ENCODE measurements at regions not wholly inside any gene's neighbourhood (a gene's known extent, or its start where the extent isn't known, plus 50 kb on each side); places are given as distances from the start of the nearest gene placed in this dataset.

DNA sequence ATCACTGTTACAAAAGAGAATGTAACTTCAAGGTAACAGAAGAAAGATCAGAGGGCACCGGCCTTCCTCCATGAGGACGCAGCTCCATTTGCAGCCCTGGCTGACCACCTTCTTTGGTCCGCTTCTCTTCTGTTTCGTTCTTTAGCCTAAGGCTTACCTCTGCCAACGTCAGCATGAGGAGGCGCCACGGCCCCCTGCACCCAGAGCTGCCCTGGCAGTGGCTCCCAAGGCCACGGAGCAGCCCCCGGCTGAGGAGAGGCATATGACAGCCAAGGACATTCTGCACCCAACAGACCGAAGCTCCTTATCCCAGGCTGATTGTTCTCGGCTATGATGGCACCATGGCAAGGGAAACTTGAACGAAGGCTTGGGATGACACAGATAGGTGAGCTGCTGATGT is 250.3 kb downstream of the TOMM20 start:
- DNase-seq (ENCODE audit: low read depth) = no peak

DNA sequence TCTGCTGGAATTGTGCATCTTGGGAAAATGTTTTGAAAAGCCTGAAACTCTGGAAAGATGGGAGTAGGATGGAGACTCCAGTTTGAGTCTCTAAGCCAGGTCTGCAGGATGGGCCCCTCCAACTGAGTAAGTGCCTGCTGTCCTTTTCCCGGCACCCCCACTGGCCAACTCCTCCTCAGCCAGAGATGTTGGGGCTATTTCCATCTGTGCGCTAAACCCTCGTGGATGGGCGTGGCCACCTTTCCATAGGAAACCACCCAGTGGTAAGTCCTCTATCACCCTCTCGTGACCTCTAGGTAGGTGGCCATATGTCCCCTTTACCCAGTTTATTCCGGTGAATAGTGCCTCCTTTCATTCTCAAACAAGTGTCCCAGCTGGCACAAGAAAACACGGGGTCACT is 250.9 kb downstream of the TOMM20 start:
- DNase-seq (ENCODE audit: low read depth) = no peak

DNA sequence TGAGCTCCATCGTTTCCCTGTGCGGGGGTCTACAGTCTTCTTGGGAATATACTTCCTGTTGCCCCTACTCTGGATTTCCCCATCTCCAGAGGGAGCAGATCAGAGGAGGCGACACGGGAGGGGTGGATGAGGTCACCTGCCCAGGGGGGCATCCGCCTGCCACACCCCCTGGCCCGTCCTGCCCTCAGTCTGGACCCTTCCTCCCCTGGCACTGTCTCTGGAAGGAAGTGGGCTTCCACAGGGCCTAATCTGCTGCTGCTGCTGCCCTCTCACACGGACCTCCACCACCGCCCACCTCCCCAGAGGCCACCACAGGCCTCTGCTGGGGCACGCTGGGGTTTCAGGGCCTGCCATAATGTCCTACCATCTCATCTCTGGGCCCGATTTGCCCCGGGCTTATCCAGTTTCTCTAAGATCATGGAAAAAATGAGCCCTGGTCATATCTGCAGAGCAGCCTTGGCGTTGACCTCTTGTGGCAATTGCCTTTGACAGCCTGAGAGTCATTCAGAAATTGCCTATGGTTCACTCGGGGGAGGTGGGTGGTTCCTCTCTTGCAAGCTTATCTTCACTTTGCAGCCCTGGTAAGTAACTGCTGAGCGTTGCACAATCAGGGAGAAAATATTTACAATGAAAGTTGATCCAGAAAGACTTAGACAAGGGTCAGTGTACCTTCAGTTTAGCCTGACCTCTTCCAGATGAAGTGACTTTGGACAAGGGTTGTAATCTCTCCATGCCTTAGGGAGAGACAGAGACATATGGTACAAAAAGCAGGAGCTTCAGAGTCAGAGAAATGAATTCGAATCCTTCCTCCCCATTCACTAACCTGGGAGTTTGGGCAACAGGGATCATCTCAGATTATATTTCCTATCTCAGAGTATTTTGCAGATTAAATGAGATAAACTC is 252.4 kb downstream of the TOMM20 start:
- no peak for DNase-seq (ENCODE audit: low read depth)

DNA sequence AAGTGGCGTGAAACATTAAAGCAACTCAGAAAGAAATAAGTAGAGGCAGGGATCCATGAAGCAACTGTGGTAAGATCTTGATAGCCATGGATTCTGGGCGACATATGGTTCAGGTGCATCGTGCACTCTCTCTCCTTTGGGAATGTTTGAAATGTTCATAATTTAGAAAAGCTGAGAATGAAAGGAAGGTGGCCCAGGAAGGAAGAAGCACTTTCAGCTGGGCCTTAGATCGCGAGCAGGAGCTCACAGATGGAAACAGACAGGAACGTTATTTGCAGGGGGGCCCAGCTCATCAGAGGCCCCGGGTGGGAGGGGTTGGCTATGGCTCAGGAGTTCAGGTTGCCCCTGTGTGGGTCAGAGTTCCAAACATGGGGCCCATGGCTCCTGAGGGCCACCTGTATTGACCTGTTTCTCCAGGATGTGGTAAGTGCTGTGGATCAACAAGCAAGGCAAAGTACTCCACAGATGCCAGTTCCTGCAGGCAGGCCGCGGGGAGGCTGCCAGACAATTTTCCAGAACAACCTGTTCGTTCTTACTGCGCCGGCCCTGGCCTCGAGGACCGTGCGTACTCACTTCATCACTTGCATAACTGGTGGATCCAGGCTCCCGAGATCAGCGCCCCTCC is 253.2 kb downstream of the TOMM20 start:
- no peak for DNase-seq (ENCODE audit: low read depth)

DNA sequence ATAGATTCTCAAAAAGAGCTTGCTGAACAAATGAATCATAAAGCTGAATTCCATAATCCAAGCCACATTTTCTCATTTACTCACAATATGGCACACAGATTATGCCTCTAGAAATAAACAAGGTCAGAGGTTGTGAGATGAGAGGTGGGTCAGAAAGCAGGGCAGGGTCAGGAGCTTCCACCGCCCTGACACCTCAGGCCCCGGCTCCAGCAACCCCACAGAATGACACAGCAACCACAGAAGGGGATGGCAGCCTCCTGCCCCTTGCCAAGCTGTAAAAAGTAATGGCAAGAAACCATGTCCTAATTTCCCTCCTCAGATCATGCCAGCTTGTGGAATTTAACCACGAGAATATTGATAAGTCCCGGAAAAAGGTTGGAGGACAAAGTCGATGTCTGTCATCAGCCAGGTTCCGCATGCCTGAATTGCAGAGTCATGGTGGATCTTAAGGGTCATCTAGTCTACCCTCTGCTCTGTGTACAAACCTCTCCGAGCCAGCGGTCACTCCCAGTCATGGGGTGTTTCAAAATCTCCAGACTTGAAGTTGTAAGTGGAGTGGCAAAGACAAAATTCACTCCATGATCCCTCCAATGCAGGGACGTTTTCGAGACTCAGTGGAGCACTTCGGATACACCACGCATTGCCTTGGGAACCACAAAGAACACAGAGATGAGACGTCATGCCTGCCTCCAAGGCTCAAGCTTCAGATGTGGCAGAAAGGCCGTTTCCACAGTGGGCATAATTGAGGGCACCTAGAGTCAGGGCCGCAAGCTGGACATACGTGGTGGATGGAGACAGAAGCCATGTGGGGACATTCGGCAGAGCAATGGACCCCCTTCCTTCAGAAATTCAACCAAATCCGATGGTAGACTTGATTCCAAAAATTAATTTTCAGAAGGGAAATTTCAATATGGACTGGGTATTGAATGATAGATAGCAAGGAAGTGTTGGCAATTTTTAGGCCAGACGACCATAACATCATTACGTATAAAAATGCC is 254.0 kb downstream of the TOMM20 start:
- DNase-seq (ENCODE audit: low read depth) = no peak

DNA sequence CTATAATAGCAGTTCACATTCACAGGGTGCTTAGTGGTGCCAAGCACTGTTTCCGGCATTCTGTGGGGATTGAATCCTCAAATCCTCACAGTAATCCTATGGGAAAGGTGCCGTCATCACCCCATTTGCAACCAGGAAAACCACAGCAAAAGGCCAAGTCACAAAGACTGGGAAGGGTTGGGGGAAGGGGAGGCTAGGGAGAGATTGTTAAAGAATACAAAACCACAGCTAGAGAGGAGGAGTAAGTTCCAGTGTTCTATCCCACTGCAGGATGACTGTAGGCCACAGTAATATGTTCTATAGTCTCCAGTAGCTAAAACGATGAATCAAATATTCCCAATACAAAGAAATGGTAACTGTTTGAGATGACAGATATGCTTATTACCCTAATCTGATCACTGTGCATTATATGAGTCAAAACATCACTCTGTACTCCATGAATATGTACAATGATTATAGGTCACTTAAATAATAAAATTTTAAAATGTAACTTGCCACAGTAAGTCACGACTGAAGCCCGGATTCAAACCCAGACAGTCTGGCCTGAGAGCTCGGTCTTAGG is 256.8 kb downstream of the TOMM20 start:
- no peak for DNase-seq (ENCODE audit: low read depth)

DNA sequence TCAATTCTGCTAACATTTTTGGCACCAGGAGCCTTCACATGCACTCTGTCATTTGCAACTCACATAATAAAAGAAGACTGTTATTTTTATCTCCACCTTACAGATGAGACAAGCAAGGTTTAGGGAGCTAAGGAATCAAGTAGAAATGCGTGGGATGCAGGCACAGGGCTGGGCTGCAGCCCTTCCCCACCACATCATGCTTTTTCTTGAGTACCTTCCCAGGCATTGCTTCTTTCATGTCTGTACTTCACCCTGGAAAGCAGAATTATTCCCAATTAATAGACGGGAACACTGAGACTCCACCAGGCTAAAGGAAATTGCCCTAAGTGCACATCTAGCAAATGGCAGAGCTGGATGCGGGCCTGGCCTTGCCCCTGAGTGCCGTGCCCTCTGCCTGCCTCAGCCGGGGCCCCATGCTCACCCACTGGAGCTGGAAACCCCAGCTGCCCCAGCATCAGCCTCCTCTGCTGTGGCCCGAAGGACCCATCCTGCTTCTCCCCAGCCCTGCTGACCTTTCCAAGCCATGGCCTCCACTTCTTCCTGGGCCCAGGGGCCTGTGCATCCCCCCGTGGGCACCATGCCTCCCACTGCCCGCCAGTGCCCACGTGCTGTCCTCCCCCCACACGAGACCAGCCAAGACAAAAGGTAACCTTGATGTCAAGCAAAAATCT is 257.5 kb downstream of the TOMM20 start:
- DNase-seq (ENCODE audit: low read depth) = no peak

DNA sequence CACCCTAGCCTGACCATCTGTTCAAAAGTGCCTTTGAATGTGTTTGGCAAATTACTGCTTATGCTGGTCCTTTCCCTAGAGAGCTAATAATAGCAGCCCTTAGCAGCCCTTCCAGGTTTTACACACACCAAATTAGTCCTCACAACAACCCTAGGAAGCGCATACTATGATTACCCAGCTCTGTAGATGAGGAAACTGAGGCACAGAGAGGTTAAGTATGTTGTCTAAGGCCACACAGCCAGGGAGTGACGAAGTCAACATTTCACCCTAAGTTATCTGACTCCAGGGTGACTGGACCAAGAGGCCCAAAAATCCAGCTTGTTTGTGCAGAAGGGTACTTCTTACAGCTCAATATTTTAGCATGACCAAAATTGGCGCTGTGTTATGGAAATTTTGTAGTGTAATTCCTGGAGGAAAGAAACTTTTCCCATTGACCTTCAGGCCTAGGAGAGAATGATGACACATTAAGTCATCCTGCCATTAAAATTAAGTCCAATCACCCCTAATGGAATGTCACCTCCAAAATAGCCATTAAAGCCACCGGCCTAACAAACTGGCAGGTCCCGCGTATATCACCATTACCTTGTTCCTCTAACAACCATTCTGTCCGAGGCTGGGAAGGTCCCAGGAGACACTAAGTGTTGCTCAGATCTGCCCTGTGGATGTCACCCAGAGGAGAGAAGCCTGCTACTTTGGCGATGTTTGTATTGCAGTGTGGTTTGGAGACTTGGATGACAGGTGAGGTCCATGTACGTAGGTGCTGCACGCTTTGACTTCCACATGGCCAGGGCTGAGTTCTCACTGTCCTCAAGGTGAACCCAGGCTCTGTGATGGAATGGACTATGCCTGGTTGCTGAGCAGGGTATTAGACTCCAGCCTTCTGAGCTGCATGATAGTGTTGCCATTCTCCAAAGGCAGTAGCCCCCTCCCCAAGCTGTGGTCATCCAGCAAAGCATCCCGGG is 258.3 kb downstream of the TOMM20 start:
- DNase-seq (ENCODE audit: low read depth) = no peak

DNA sequence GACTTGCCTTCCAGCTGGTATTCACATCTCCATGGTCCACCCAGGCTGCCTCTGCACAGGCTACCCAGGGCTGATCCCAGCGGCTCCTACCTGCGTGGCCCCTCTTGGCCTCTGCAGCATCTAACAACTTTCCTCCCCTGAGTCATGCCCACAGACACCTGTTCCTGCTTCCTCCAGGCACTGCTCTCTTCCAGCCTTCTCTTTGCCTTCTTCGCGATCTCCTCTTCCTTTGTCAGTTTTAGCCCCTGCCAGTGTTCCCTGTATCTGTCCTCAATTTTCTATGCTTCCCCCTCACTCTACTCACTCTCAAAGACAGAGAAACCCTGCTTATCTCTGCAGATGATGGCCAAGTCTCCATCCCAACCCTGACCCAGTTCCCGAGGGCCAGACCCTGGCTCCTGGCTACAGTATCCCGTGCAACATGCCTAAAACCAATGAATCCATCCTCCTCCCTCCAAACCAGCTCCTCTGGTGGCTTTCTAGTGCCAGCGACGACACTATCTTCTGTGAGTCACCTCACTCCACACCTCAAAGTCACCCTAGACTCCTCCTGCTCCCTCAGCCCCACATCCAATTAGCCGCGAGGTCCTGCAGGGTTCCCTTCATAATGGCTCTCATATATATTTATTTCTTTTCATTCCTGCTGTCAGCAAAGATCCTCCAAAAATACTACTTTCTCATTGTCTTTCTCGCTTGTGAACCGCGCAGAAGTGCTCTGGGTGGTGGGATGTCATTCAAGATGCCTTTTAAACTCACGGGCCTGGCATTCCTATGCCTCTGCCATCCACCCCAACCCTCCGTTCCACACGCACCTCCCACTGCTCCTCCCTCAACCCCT is 259.2 kb downstream of the TOMM20 start:
- DNase-seq (ENCODE audit: low read depth) = no peak

DNA sequence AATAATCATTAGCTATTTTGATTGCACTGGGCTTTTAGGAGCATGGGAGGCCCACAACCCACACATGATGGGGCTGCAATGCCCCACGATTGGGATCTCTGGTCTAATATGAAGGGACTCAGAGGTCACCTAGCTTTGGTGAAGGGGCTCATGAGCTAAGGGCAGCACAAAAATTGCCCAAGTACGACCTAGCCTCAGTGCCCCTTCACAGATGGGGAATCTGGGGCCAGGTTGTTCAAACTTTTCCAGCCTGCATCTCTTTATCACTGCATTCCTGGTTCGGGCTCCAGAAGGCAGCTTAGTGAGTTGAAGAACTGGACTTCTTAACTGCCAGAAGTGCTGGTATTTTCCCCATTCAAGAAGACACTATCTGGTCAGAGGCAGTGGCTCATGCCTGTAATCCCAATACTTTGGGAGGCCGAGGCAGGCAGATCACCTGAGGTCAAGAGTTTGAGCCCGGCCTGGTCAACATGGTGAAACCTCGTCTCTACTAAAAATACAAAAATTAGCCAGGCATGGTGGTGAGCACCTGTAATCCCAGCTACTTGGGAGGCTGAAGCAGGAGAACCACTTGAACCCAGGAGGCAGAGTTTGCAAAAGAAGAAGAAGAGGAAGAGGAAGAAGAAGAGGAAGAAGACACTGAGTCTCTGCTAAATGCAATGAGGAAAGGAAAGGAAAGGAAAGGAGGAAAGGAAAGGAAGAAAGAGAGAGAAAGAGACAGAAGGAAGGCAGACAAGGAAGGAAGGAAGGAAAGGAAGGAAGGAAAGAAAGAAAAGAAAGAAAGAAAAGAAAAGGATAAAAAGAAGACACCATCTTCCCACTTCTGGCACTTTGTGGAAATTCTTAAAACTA is 258.5 kb upstream of the IRF2BP2 start:
- no peak for DNase-seq (ENCODE audit: low read depth)

DNA sequence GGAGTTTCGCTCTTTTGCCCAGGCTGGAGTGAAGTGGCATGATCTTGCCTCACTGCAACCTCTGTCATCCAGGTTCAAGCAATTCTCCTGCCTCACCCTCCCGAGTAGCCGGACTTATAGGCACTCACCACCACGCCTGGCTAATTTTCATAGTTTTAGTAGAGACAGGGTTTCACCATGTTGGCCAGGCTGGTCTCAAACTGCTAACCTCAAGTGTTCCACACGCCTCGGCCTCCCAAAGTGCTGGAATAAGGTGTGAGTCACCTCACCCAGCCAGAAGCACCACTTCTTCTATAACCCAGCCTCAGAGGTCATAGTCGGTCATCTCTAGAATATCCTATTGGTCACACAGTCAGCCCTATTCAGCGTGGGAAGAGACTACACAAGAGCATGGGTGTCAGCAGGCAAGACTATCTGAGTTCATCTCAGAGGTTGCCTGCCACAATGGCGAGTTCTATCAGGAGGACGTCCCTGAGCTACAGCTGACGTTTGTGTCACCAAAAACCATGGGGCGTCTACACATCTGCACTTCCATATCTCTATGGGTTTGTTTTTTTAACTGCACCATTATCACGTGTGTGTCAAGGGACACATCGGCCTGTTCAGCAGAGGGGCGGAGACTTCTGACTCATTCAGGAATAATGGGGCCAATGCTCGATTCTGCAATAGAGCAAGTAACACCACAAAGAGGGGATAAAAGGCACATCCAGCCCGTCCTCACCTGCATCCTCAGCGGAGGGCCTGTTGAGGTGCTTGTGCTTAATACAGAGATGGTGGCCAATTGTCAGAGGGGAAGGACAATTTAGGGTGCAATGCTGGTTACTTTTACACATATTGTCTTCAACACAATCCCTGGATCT is 256.3 kb upstream of the IRF2BP2 start:
- DNase-seq (ENCODE audit: low read depth) = peak; percentile 46

DNA sequence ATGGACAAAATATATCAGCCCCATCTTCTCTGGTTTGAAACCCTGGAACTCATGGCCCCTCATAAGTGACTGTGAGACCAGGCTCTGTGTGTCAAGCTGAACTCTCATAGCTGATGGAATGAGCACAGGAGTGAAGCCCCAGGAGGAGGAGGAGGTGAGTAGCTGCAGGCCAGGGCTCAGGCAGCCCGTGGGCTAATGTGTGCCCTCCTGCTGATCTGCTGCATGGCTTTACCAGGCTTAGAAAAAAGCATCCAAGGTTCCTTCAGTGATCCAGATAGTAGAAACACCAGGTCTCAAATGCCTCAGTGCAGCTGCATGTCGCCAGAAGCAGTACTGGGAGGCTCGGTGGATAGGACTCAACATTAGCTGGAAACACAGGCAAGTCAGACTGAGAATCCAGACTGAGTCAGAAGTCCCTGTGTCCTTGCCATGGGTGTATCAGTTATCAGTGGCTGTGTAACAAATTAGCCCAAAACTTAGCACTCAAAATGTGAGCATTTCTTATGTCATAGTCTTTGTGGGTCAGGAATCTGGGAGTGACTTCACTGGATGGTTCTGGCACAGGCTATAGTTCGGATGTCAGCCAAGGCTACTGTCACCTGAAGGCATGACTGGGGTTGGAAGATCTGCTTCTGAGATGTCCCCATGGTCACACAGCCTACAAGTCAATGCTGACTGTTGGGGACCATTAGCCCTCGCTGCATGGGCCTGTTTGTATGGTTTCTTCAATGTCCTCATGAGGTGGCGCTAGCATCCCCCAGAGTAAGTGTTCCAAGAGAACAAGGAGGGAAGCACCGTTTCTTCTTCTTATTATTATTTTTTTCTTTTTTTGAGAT is 255.4 kb upstream of the IRF2BP2 start:
- DNase-seq (ENCODE audit: low read depth) = no peak

DNA sequence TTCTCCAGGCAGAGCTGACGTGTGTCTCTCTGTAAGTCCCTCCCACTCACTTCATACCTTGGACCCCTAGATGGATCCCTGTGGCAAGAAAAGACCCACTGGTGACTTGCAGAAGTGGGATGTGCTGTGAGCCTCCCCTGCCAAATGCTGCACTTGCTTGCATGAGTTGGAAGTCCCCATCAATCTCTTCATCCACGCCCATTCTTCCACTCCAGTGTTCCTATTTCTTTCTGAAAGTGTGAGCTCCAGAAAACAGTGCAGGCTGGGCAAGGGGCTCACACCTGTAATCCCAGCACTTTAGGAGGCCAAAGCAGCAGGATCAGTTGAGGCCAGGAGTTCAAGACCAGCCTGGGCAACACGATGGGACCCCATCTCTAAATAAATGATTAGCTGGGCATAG is 254.1 kb upstream of the IRF2BP2 start:
- no peak for DNase-seq (ENCODE audit: low read depth)

DNA sequence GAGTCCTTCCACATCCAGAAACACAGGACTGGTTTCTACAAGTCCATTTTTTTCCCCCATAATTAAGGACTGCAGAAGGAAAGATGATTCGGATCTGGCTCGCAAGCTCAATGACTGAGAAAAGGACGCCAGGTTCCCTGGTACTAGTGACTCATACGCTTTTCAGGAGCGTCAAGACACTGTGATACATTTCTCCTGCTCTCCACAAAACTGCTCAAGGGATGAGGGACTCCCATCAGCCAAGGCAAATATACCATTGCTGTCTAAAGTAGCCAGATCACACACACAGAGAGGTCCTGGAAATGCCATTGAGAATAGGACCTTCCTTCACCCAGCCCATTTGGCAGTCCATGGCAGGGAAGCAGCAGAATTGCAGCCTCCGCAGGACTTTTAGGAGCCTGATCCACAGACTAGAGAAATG is 253.6 kb upstream of the IRF2BP2 start:
- no peak for DNase-seq (ENCODE audit: low read depth)

DNA sequence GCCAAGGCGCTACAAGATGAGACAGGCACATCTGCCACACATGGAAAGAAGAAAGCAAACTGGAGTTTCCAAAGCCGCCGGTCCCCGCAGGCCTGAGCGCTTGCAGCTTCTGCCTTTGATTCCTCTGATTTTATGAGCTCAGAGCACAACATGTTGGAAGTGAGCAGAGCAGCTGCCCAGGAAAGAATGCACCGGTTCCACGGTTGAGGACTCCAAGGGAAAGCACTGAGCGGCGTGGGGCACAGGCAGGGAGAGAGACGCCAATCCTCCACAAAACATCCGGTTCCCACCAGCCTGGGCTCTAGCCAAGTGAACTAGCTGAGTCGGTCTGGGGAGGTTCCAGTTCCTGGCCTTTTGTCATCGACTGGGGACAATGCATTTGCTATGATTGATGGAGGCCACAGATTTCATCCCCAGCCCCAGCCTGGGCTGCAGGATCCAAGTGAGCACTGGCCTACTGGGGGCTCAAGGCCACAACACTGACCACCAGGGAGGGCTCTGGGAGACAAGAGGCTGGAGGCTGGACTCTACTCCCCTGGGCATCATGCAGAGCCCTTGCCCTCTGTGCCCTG is 253.1 kb upstream of the IRF2BP2 start:
- no peak for DNase-seq (ENCODE audit: low read depth)

DNA sequence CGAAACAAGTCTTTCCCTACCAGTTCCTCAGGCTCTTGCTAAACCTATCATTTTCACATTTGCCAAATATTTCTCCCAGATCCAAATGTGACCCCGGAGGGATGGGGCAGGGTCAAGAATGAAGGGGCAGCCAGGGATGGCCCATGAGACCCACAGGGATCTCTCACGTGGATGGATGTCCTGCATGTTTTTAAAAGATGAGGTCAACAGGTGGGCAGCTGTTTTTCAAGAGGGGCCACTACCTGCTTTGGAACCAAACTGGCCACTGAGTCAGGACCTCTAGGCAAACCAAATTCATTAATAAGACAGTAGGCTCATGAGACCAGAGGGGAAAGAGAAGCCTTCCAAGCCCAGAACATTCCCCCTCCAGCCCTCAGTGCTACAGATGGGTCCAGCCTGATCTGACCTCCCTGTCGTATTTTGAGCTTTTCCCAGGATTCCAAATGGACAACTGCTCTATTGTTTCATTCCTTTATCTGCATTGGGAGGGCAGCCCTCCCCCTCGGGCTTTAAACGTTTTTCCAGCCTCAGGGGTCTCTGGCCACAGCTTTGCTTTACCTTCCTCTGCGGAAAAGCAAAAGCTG is 252.5 kb upstream of the IRF2BP2 start:
- no peak for DNase-seq (ENCODE audit: low read depth)

Measured in fibroblast of the conjunctiva (primary cell).